ENCODE measurements at regions not wholly inside any gene's neighbourhood (a gene's known extent, or its start where the extent isn't known, plus 50 kb on each side); places are given as distances from the start of the nearest gene placed in this dataset.

DNA sequence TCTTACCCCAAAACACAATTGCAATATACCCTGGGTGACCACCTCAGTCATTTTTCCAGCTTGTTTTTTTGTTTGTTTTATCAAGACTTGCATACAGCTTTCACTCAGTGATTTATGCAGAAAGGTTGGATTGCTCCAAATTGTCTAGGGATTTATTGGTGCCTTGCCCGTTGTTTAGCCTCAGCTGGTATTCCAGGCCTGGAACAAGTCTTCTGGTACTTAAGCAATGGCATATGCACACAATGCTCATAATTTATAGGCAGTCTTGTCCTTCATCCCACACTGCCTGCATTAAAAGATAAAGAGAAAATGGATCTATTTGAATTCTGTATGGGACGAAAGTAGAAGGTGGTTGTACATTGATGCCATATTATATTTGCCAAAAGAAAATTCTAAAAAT lies 392.5 kb downstream of the ADAMTS20 start:
- TF ChIP-seq, protein P1, sequence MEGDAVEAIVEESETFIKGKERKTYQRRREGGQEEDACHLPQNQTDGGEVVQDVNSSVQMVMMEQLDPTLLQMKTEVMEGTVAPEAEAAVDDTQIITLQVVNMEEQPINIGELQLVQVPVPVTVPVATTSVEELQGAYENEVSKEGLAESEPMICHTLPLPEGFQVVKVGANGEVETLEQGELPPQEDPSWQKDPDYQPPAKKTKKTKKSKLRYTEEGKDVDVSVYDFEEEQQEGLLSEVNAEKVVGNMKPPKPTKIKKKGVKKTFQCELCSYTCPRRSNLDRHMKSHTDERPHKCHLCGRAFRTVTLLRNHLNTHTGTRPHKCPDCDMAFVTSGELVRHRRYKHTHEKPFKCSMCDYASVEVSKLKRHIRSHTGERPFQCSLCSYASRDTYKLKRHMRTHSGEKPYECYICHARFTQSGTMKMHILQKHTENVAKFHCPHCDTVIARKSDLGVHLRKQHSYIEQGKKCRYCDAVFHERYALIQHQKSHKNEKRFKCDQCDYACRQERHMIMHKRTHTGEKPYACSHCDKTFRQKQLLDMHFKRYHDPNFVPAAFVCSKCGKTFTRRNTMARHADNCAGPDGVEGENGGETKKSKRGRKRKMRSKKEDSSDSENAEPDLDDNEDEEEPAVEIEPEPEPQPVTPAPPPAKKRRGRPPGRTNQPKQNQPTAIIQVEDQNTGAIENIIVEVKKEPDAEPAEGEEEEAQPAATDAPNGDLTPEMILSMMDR (IDR thresholded peaks at IDR 0.05; ENCODE audit: insufficient read depth, missing control alignments), result no peak
- no peak for FAIRE-seq
- no peak for DNase-seq (ENCODE audit: insufficient read length, low spot score)

DNA sequence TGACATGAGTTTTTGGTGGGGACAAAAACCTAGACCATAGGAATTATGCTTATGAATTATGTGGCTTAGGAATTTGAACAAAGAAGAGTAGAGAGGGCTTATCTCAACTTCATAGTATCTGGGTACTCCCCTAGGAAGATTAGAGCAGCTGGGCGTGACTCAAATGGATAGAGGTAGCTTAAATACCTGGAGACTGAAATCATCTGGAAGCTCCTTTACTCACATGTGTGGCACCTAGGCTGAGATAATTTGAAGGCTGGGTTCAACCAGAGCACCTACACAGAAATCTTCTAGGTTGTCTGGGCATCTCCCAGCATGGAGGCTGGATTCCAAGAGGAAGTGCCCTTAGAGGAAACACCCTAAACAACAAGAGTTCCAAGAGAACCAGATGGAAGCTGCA lies 393.9 kb downstream of the ADAMTS20 start:
- DNase-seq (ENCODE audit: insufficient read length, low spot score) (no peak), FAIRE-seq (no peak)
- TF ChIP-seq, protein P1 (IDR thresholded peaks at IDR 0.05; ENCODE audit: insufficient read depth, missing control alignments), result no peak

DNA sequence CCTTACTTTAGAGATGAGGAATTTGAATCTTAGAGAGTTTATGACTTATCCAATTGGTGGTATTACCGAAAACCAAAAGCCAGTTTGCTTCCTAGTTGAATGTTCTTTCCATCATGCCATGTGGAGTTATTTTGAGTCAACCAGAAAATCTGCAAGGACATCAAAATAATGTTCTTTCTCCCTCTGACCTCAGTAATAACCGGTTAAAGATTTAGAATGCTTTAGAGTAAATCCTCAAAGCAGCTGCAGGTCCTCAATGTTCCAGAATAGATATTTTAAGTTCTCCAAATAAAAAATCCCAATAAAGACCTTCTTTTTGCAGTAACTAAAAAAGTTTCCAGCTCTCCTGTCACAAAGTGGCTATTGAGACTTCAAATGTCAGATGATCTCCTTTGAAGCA lies 396.6 kb downstream of the ADAMTS20 start:
- FAIRE-seq (no peak), DNase-seq (ENCODE audit: insufficient read length, low spot score) (no peak)
- TF ChIP-seq, protein P1 (IDR thresholded peaks at IDR 0.05; ENCODE audit: insufficient read depth, missing control alignments), result no peak

DNA sequence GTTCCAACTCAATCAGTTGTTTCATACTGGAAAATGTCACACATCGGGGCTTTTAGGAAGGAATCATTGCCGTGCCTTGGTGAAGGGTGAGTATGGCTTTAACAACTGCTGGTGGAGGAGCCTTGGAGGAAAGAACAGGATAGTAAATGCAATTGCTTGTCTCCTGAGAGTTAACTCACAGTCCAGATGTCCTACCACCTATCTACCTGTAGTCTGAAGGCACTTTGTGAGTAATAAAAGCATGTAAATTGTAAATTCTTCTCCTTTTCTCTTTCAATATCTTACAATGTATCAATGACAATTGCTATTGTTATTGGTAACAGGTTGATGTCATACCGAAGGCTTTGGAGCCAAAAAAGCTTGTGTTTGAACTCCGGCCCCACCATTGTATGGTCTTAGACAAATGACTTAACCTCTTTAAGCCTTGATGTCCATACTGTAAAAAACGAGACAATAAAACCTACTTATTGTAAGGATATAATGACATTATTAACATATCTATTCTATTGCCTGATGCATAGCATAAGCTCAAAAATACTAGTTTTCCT lies 397.4 kb downstream of the ADAMTS20 start:
- DNase-seq (ENCODE audit: insufficient read length, low spot score) (no peak), FAIRE-seq (no peak)
- TF ChIP-seq, protein P1 (IDR thresholded peaks at IDR 0.05; ENCODE audit: insufficient read depth, missing control alignments), result no peak

DNA sequence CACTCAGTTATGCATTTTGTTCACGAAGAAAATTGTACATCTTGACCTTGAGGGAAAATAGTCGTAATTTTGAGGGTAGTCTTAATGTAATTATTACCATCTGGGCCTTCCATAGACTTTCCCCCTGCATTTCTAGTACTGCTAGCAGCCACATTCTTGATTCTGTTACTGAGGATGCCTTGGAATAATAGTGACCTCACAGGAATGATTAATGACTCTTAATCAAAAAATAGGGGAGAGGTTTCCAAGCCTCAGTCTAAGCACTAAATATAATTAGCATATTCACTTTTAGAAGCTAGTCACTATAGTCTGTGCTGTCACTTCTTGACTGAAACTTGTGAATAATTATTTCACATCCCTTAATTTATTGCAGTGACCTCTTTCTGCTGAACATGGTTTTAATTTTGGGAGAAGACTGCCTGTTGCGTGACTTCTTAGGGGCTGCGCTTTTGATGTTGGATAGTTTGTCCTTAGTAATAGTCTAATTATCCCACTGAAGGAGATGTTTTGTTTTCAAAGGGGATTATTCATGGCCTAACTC lies 400.5 kb downstream of the ADAMTS20 start:
- FAIRE-seq, result no peak
- no peak for DNase-seq (ENCODE audit: insufficient read length, low spot score)
- TF ChIP-seq, protein P1 (IDR thresholded peaks at IDR 0.05; ENCODE audit: insufficient read depth, missing control alignments), result no peak

DNA sequence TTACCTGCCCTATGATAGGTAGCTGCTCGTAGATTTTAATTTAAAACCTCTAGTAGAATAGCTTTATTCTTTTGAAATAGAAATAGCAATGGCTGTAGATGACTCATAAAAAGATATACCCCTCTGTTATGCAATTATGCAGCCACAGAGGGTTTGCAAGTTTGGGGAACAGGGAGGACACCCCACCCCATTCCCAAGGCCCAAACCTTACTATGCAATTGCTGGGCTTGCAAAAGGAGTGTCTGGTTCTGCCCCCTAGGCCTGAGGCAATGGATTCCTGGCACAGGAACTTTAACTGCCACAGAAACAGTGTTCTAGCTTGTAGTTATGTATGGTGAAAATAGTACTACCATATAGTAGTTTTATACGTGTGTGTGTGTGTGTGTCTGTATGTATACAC lies 403.3 kb downstream of the ADAMTS20 start:
- DNase-seq (ENCODE audit: insufficient read length, low spot score), result no peak
- no peak for FAIRE-seq
- TF ChIP-seq, protein P1 (IDR thresholded peaks at IDR 0.05; ENCODE audit: insufficient read depth, missing control alignments), result no peak

DNA sequence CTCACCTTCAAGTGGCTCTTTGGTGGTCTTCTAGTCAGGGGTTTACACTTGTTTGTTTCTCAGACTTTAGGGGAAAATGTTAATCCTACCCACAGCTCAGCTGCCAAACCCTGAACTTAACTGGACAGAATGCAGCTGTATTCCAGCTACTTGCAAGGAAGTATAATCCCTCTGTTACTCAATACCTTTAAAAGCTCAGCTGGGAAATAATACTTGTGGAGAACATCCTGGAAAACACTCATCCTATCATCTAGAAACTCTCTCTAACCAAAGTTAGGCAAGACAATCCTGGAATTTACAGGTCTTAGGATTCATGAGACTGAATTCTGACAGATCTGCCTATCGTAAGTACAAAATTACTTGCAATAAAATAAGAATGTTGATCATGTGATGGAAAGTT lies 404.1 kb downstream of the ADAMTS20 start:
- FAIRE-seq (no peak), DNase-seq (ENCODE audit: insufficient read length, low spot score) (no peak)
- TF ChIP-seq, protein P1 (IDR thresholded peaks at IDR 0.05; ENCODE audit: insufficient read depth, missing control alignments), result no peak
